OCI-LY3 (cell line): ENCODE measurements at regions not wholly inside any gene's neighbourhood (a gene's known extent, or its start where the extent isn't known, plus 50 kb on each side); places are given as distances from the start of the nearest gene placed in this dataset.
A peak's percentile ranks its signal among the peaks of the same experiment; 100 is the strongest.

Experiments used
- H2AFZ ChIP-seq: fragments of 200-600, 300-600 bp; shearing (Covaris generic); 2 replicates; pipeline ENCODE4 v1.6.0; 2014; ENCODE audit warnings: antibody characterized with exemption, low read depth, low read length
- H3K27ac ChIP-seq: fragments of 200-600, 300-600 bp; sonication (generic); 2 replicates; pipeline ENCODE4 v1.5.1; 2014; ENCODE audit warnings: mild to moderate bottlenecking, low read length, moderate library complexity, mixed read lengths
- H3K27me3 ChIP-seq: fragments of 200-600, 300-600 bp; sonication (generic); 2 replicates; pipeline ENCODE4 v1.6.1; 2014; ENCODE audit warnings: low read depth, low read length, mixed read lengths
- H3K36me3 ChIP-seq: fragments of 200-600, 300-600 bp; sonication (generic); replicated peaks from 2 replicates; pipeline ENCODE3; 2014; ENCODE audit warnings: low read depth, low read length, mixed read lengths
- H3K4me1 ChIP-seq: fragments of 300-600, 200-600 bp; sonication (generic); 2 replicates; pipeline ENCODE4 v1.6.1; 2014; ENCODE audit warnings: low read length, mixed read lengths
- H3K4me2 ChIP-seq: fragments of 200-600, 300-600 bp; sonication (generic); 2 replicates; pipeline ENCODE4 v1.6.1; 2014; ENCODE audit warnings: low read length, mixed read lengths
- H3K4me3 ChIP-seq: fragments of 300-600, 200-600 bp; sonication (generic); 2 replicates; pipeline ENCODE4 v1.5.1; 2014; ENCODE audit warnings: antibody characterized with exemption, mild to moderate bottlenecking, low read length, moderate library complexity
- H3K79me2 ChIP-seq: fragments of 300-600, 200-600 bp; shearing (Covaris generic); 2 replicates; pipeline ENCODE4 v1.6.1; 2014; ENCODE audit warnings: mild to moderate bottlenecking, low read length, mixed read lengths
- H3K9ac ChIP-seq: fragments of 300-600, 200-600 bp; shearing (Covaris generic); 2 replicates; pipeline ENCODE4 v1.6.0; 2014; ENCODE audit warnings: mild to moderate bottlenecking, low read length, moderate library complexity
- H3K9me3 ChIP-seq: fragments of 200-600, 300-600 bp; shearing (Covaris generic); 2 replicates; pipeline ENCODE4 v1.6.1; 2014; ENCODE audit warnings: low read length, mixed read lengths; ENCODE audit not compliant: insufficient read depth
- H4K20me1 ChIP-seq: fragments of 200-600, 300-600 bp; sonication (generic); 2 replicates; pipeline ENCODE4 v1.6.1; 2016; ENCODE audit warnings: low read length, mixed read lengths; ENCODE audit not compliant: insufficient read depth
- CTCF ChIP-seq: fragments of 200-600, 300-600 bp; sonication (generic); IDR thresholded peaks from 2 replicates; pipeline ENCODE4 v1.5.1; 2014; ENCODE audit warnings: antibody characterized with exemption, low read length, low read depth
- EZH2phosphoT487 ChIP-seq: fragments of 200-600 bp; shearing (Covaris generic); IDR thresholded peaks from 2 replicates; pipeline ENCODE4 v1.6.1; 2018; ENCODE audit warnings: antibody characterized with exemption, mixed run types, low read depth

- no peak overlapping the region for H3K9ac ChIP-seq
- no peaks in the 10 kb centered on the region for H3K9me3 ChIP-seq
- H4K20me1 ChIP-seq, result no peaks in the 10 kb centered on the region
Measured at GRCh38 chr2:234603619-234604018, 106.7 kb upstream of the ARL4C start.

GRCh38 chr2:234601213-234601612 lies 104.3 kb upstream of the ARL4C start:
- Histone ChIP-seq H3K9ac (no peak overlapping the region), H3K36me3 (no peaks in the 10 kb centered on the region), H2AFZ (no peak overlapping the region), H3K27me3 (no peaks in the 10 kb centered on the region), H3K9me3 (no peaks in the 10 kb centered on the region), H3K4me2 (no peak overlapping the region), H3K4me1 (peaks cover 11% of the 10 kb centered on the region), H3K27ac (no peak overlapping the region), H3K4me3 (no peak overlapping the region), H3K79me2 (no peaks in the 10 kb centered on the region), H4K20me1 (no peaks in the 10 kb centered on the region)
- TF ChIP-seq EZH2phosphoT487 (no peak), CTCF (no peak)

More at GRCh38 chr2:234603619-234604018, 106.7 kb upstream of the ARL4C start:
- TF ChIP-seq EZH2phosphoT487 (no peak), CTCF (peak; percentile 58)
- Histone ChIP-seq H3K36me3 (no peaks in the 10 kb centered on the region), H3K4me1 (peaks cover 3% of the 10 kb centered on the region; the same call in 1 of the 2 replicates), H3K27ac (no peak overlapping the region), H3K27me3 (no peaks in the 10 kb centered on the region), H3K4me2 (no peak overlapping the region), H3K4me3 (no peak overlapping the region), H2AFZ (no peak overlapping the region), H3K79me2 (no peaks in the 10 kb centered on the region)

- Histone ChIP-seq H2AFZ (no peak overlapping the region), H3K27ac (no peak overlapping the region), H3K4me3 (no peak overlapping the region), H3K79me2 (no peaks in the 10 kb centered on the region), H3K27me3 (no peaks in the 10 kb centered on the region), H3K36me3 (no peaks in the 10 kb centered on the region), H4K20me1 (no peaks in the 10 kb centered on the region), H3K4me1 (peaks cover 8% of the 10 kb centered on the region), H3K4me2 (no peak overlapping the region), H3K9me3 (no peaks in the 10 kb centered on the region), H3K9ac (no peak overlapping the region)
- TF ChIP-seq CTCF (no peak), EZH2phosphoT487 (no peak)
Measured at GRCh38 chr2:234597576-234597861, 100.6 kb upstream of the ARL4C start.

GRCh38 chr2:234596696-234597575 lies 100.1 kb upstream of the ARL4C start:
- no peaks in the 10 kb centered on the region for H3K79me2 ChIP-seq
- no peaks in the 10 kb centered on the region for H4K20me1 ChIP-seq
- no peak overlapping the region; the same call in 1 of the 2 replicates for H2AFZ ChIP-seq
- TF ChIP-seq CTCF (no peak), EZH2phosphoT487 (no peak)
- H3K4me3 ChIP-seq, result no peak overlapping the region
- H3K4me1 ChIP-seq, result peaks cover 8% of the 10 kb centered on the region
- no peak overlapping the region for H3K9ac ChIP-seq
- H3K36me3 ChIP-seq, result no peaks in the 10 kb centered on the region
- H3K4me2 ChIP-seq, result no peak overlapping the region
- no peaks in the 10 kb centered on the region for H3K9me3 ChIP-seq
- no peaks in the 10 kb centered on the region for H3K27me3 ChIP-seq
- H3K27ac ChIP-seq, result no peak overlapping the region
